ENCODE measurements at regions not wholly inside any gene's neighbourhood (a gene's known extent, or its start where the extent isn't known, plus 50 kb on each side); places are given as distances from the start of the nearest gene placed in this dataset.
A peak's percentile ranks its signal among the peaks of the same experiment; 100 is the strongest.
"Not testable (repeated sequence)": the region's sequence is repeated elsewhere in the genome, so short reads cannot be mapped to it uniquely, and the experiment has no call there.

- H3K36me3 Mint-ChIP-seq = no peaks in the 10 kb centered on the region
- no peak overlapping the region for H3K27ac Mint-ChIP-seq
- POLR2A ChIA-PET = no interaction called here
- H3K4me3 Mint-ChIP-seq = no peak overlapping the region
- DNase-seq = no peak
- peaks cover 0 to 6% (median 0%) of the 10 kb centered on the region in 9 donors for H3K9me3 Mint-ChIP-seq
- no peaks in the 10 kb centered on the region for H3K4me1 Mint-ChIP-seq
- no peak for ATAC-seq
- no peaks in the 10 kb centered on the region for H3K27me3 Mint-ChIP-seq
Observed at GRCh38 chr2:155633887-155634570, 698.5 kb downstream of the NR4A2 start.

- ATAC-seq (no peak), DNase-seq (no peak)
- Mint-ChIP-seq H3K36me3 (no peaks in the 10 kb centered on the region), H3K27me3 (no peaks in the 10 kb centered on the region), H3K9me3 (peaks cover 0 to 8% (median 0%) of the 10 kb centered on the region in 9 donors), H3K4me3 (no peak overlapping the region), H3K4me1 (no peaks in the 10 kb centered on the region), H3K27ac (no peak overlapping the region)
- POLR2A ChIA-PET = no interaction called here
Observed at GRCh38 chr2:155633060-155633839, 699.3 kb downstream of the NR4A2 start.

GRCh38 chr2:155630760-155631159 lies 701.8 kb downstream of the NR4A2 start:
- no peak for DNase-seq
- ATAC-seq = no peak

DNA sequence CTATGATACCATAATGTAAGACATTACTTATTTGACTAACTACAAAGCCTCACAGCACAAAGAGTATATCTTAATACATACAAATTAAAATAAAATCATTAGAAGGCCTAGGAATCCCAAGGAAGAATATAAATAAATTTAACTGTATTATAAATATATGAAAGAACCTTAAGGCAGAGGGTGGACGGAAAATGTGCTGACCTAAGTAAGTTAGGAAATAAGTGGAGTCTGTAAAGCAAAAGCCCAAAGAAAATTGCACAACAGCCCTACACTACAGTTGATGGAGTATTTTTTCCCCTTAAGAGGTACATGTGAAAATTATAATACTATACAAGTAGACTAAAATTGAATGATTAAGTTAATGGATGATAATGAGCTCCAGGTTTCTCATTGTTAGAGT lies 710.1 kb downstream of the NR4A2 start:
- H3K4me3 Mint-ChIP-seq = no peak overlapping the region
- no peaks in the 10 kb centered on the region for H3K27me3 Mint-ChIP-seq
- H3K4me1 Mint-ChIP-seq = no peaks in the 10 kb centered on the region

More at GRCh38 chr2:155630760-155631159, 701.8 kb downstream of the NR4A2 start:
- H3K4me1 Mint-ChIP-seq = no peaks in the 10 kb centered on the region
- H3K4me3 Mint-ChIP-seq = no peak overlapping the region
- peaks cover 0 to 3% (median 0%) of the 10 kb centered on the region in 9 donors for H3K9me3 Mint-ChIP-seq
- H3K27ac Mint-ChIP-seq = no peak overlapping the region
- H3K36me3 Mint-ChIP-seq = no peaks in the 10 kb centered on the region
- POLR2A ChIA-PET = no interaction called here
- H3K27me3 Mint-ChIP-seq = no peaks in the 10 kb centered on the region

DNA sequence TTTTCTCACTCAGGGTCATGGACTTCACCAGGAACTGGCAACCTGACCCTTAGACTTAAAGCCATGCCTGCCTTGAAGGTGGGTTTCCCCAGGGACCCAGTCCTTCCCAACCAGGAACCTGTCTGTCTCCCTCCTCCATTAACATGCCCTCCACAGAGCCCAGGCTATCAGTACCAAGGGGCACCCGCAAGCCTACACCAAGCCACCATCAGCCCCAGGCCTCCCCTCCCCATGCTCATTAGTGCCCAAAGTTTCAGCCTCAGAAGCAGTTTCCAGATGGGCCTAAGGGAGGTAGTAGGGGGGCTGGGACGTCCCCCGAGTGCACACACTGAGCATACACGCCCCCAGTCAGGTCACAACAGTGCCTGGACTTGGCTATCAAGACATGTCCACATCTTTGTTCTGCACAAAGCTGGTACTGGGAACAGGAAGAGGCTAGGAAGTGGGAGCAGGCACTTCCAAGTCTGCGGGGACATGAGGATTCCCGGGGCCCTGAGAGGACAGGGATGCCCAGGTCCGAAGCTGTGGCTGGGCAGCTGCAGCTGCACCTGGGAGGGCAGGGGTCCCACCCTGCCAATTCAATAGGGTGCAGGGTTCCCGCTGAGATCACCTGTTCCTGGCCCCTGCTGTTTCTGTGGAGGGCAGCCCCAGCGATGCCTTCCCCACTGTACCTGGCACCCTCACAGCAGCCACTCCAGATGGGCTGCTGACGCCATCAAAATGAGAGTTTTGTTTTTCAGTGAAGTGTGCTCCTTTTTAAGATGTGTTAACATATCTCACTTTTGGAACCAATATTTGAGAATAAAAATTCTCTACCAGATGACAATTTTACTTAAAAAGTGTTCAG lies 731.4 kb downstream of the NR4A2 start:
- H3K27ac Mint-ChIP-seq = no peak overlapping the region
- H3K4me1 Mint-ChIP-seq = no peaks in the 10 kb centered on the region
- DNase-seq (no peak), ATAC-seq (no peak)
- POLR2A ChIA-PET = no interaction called here
- peaks cover 0 to 8% (median 3%) of the 10 kb centered on the region in 9 donors for H3K9me3 Mint-ChIP-seq
- H3K27me3 Mint-ChIP-seq = no peaks in the 10 kb centered on the region
- H3K4me3 Mint-ChIP-seq = no peak overlapping the region
- H3K36me3 Mint-ChIP-seq = no peaks in the 10 kb centered on the region

More for the DNA sequence above, 710.1 kb downstream of the NR4A2 start:
- H3K9me3 Mint-ChIP-seq = peaks cover 0 to 3% (median 0%) of the 10 kb centered on the region in 9 donors
- ATAC-seq (no peak), DNase-seq (no peak)
- no peak overlapping the region for H3K27ac Mint-ChIP-seq
- POLR2A ChIA-PET = no interaction called here
- H3K36me3 Mint-ChIP-seq = no peaks in the 10 kb centered on the region

- POLR2A ChIA-PET = interaction anchor here (0.6 kb wide), 1 partner anchor 17 kb away, joined by 3 read pairs; no protein-coding TSS in a partner anchor
- peaks cover 0 to 10% (median 4%) of the 10 kb centered on the region in 9 donors for H3K9me3 Mint-ChIP-seq
- no peaks in the 10 kb centered on the region for H3K4me1 Mint-ChIP-seq
- H3K36me3 Mint-ChIP-seq = no peaks in the 10 kb centered on the region
- ATAC-seq (no peak), DNase-seq (no peak)
- H3K27me3 Mint-ChIP-seq = no peaks in the 10 kb centered on the region
- no peak overlapping the region for H3K4me3 Mint-ChIP-seq
- H3K27ac Mint-ChIP-seq = no peak overlapping the region
Observed at GRCh38 chr2:155600296-155600695, 732.2 kb downstream of the NR4A2 start.

DNA sequence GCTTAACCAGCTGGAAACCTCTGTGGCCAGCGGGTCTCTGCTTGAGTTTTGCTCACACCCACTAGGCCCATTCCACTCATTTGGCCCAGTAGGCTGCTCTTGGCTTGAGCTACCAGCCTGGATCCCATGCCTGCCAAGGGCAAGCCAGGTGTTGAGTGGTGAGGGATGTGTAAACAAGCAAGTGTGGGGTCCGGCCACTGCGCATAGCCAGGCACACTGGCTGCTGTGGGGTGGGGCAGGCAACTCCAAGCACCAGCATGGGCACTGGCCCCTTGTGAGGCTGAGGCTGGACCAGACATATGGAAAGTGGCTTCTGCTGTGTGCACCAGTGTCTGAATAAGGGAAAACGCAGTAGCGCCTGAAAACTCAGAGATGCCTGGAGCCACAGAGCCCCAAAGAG lies 732.7 kb downstream of the NR4A2 start:
- H3K9me3 Mint-ChIP-seq = peaks cover 0 to 15% (median 6%) of the 10 kb centered on the region in 9 donors
- no peaks in the 10 kb centered on the region for H3K36me3 Mint-ChIP-seq
- ATAC-seq = peak in 1 of 2 donors; percentile 14
- H3K27me3 Mint-ChIP-seq = no peaks in the 10 kb centered on the region
- no peaks in the 10 kb centered on the region for H3K4me1 Mint-ChIP-seq
- no peak overlapping the region for H3K27ac Mint-ChIP-seq
- DNase-seq = no peak
- POLR2A ChIA-PET = interaction anchor here (0.6 kb wide), 1 partner anchor 17 kb away, joined by 3 read pairs; no protein-coding TSS in a partner anchor
- H3K4me3 Mint-ChIP-seq = no peak overlapping the region

DNA sequence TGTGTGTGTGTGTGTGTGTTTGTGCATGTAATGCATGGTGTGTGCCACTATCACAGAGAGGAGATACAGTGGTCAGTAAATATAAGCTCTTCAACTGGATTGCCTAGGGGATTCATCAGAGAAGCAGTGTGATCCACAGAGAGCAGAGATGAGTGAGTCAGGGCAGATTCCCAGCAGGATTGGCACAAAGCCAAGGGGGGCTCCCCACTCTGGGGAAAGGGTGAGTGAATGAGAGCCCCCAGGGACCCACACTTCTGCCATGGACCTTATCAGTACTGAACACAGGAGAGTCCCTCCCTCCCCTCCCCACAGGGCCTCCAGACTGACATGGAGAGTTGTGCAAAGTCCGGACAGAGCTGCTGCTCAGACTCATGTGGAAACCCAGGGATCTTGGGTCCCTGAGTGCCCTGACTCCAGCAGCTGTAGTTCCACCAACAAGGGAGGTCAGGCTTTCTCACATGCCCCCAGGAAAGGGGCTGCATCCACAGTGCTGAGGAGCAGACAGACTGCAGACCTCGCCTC lies 748.8 kb downstream of the NR4A2 start:
- DNase-seq (no peak), ATAC-seq (no peak)
- Mint-ChIP-seq H3K4me1 (no peaks in the 10 kb centered on the region), H3K36me3 (no peaks in the 10 kb centered on the region), H3K9me3 (peaks cover 0 to 28% (median 7%) of the 10 kb centered on the region in 9 donors), H3K27ac (no peak overlapping the region), H3K27me3 (peaks cover 0 to 1% (median 0%) of the 10 kb centered on the region in 5 donors), H3K4me3 (no peak overlapping the region)
- POLR2A ChIA-PET = interaction anchor here (0.7 kb wide), 1 partner anchor 162 kb away, joined by 3 read pairs; no protein-coding TSS in a partner anchor

DNA sequence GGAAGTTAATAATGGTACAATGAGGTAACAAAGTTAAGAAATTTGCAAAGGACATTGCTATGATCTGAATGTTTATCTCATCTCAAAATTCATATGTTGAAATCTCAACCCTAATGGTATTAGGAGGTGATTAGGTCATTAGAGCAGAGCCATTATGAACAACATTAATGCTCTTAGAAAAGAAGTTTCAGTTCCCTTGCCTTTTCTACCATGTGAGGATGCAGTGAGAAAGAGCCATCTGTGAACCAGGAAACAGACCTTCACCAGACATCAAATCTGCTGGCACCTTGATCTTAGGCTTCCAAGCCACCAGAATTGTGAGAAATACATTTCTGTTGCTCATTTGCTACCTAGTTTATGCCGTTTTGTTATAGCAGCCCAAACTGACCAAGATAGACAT lies 757.6 kb downstream of the NR4A2 start:
- ATAC-seq = no peak
- no peak overlapping the region for H3K4me3 Mint-ChIP-seq
- peaks cover 0 to 22% (median 9%) of the 10 kb centered on the region in 9 donors for H3K9me3 Mint-ChIP-seq
- no peaks in the 10 kb centered on the region for H3K36me3 Mint-ChIP-seq
- POLR2A ChIA-PET = no interaction called here
- DNase-seq = no peak
- no peak overlapping the region for H3K27ac Mint-ChIP-seq
- no peaks in the 10 kb centered on the region for H3K4me1 Mint-ChIP-seq
- H3K27me3 Mint-ChIP-seq = no peaks in the 10 kb centered on the region

- ATAC-seq (no peak), DNase-seq (no peak)
- Mint-ChIP-seq H3K9me3 (peaks cover 0 to 7% (median 0%) of the 10 kb centered on the region in 9 donors), H3K36me3 (no peaks in the 10 kb centered on the region), H3K4me3 (no peak overlapping the region), H3K4me1 (no peaks in the 10 kb centered on the region), H3K27ac (no peak overlapping the region), H3K27me3 (no peaks in the 10 kb centered on the region)
- POLR2A ChIA-PET = no interaction called here
Observed at GRCh38 chr2:155547571-155547970, 785.0 kb downstream of the NR4A2 start.

- DNase-seq (no peak), ATAC-seq (no peak)
- H3K4me1 Mint-ChIP-seq = no peaks in the 10 kb centered on the region
- H3K4me3 Mint-ChIP-seq = no peak overlapping the region
- peaks cover 0 to 7% (median 0%) of the 10 kb centered on the region in 9 donors for H3K9me3 Mint-ChIP-seq
- no peak overlapping the region for H3K27ac Mint-ChIP-seq
- no peaks in the 10 kb centered on the region for H3K36me3 Mint-ChIP-seq
- H3K27me3 Mint-ChIP-seq = no peaks in the 10 kb centered on the region
- POLR2A ChIA-PET = no interaction called here
Observed at GRCh38 chr2:155546721-155547555, 785.6 kb downstream of the NR4A2 start.

- POLR2A ChIA-PET, H3K36me3 Mint-ChIP-seq, H3K4me3 Mint-ChIP-seq, DNase-seq, H3K27ac Mint-ChIP-seq, H3K4me1 Mint-ChIP-seq, H3K27me3 Mint-ChIP-seq, H3K9me3 Mint-ChIP-seq, ATAC-seq: not testable (repeated sequence)
Observed at GRCh38 chr2:155539028-155539427, 793.5 kb downstream of the NR4A2 start.

Measured in naive thymus-derived CD8-positive, alpha-beta T cell (primary cell).